ENCODE measurements at regions not wholly inside any gene's neighbourhood (a gene's known extent, or its start where the extent isn't known, plus 50 kb on each side); places are given as distances from the start of the nearest gene placed in this dataset.
"Not testable (repeated sequence)": the region's sequence is repeated elsewhere in the genome, so short reads cannot be mapped to it uniquely, and the experiment has no call there.

DNA sequence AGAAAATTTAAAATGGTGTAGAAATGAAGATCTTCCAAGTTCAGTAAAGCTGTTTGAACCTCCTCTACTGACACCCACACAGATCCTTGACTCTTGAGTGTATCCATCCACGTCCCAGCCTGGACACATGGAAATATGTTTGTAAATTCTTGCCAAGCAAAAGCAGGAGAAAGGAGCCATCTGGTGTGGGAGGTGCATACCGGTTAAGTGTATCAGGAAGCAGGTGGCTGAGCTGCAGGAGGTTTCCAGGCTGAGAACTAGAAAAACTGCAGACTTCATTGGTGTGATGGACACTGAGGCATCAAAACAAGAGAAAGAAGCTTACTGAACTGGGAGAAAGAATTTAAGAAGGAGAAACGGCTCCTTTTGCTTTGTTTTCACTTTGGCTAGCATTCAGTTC, 229.9 kb upstream of the GRIK2 start:
- no peaks in the 10 kb centered on the region for H4K20me1 ChIP-seq (ENCODE audit: insufficient read depth)
- H3F3A ChIP-seq (ENCODE audit: insufficient read depth) = no peaks in the 10 kb centered on the region
- in situ Hi-C loops (cut with MboI) = no loop called here
- H2AFZ ChIP-seq = no peak overlapping the region
- no peaks in the 10 kb centered on the region for H3K27me3 ChIP-seq (replicated peaks; ENCODE audit: insufficient read depth)
- no peaks in the 10 kb centered on the region for H3K9me2 ChIP-seq (ENCODE audit: insufficient read depth)
- H3K4me2 ChIP-seq (ENCODE audit: unreplicated experiment) = no peak overlapping the region
- DNase-seq = no peak
- TF ChIP-seq EZH2phosphoT487 (IDR thresholded peaks at IDR 0.05; ENCODE audit: insufficient read depth, low read depth) (no peak), EZH2 (IDR thresholded peaks at IDR 0.05; ENCODE audit: insufficient read depth, poor library complexity, severe bottlenecking) (no peak)
- H3K9me3 ChIP-seq (ENCODE audit: low read depth) = no peaks in the 10 kb centered on the region
- H3K79me2 ChIP-seq (ENCODE audit: insufficient read depth) = no peaks in the 10 kb centered on the region
- no peak overlapping the region for H3K9ac ChIP-seq
- H3K36me3 ChIP-seq (ENCODE audit: low read depth) = no peaks in the 10 kb centered on the region
- no peak overlapping the region for H3K27ac ChIP-seq
- H3K4me1 ChIP-seq (ENCODE audit: insufficient read depth) = no peaks in the 10 kb centered on the region
- 2 to 3% methylated on average over 3 of the region's 3 CpGs for WGBS, 2 experiments (ENCODE audit: low coverage in 1 of 2, low lambda C conversion rate in 2 of 2, missing lambda C conversion rate in 2 of 2)
- no peak overlapping the region for H3K4me3 ChIP-seq

DNA sequence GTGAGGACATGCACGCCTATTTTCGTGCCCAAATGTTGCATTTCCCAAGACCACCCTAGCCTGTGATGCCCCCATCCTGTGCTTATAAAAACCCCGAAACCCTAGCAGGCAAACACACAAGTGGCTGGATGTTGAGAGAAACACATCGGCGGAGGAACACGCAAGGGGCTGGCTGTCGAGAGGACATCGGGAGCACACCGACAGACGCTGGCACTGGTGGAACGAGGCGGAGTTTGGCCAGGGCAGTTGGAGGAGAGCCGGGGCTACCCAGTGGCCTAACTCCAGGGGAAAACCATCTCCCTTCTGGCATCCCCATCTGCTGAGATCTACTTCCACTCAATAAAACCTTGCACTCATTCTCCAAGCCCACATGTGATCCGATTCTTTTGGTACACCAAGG, 225.9 kb upstream of the GRIK2 start:
- Histone ChIP-seq H3K36me3 (ENCODE audit: low read depth) (no peaks in the 10 kb centered on the region), H3K9me2 (ENCODE audit: insufficient read depth) (no peaks in the 10 kb centered on the region), H3K79me2 (ENCODE audit: insufficient read depth) (no peaks in the 10 kb centered on the region), H3K4me1 (ENCODE audit: insufficient read depth) (no peaks in the 10 kb centered on the region), H3K27me3 (replicated peaks; ENCODE audit: insufficient read depth) (no peaks in the 10 kb centered on the region), H3F3A (ENCODE audit: insufficient read depth) (no peaks in the 10 kb centered on the region), H3K9ac (no peak overlapping the region), H3K27ac (no peak overlapping the region), H3K9me3 (ENCODE audit: low read depth) (no peaks in the 10 kb centered on the region), H3K4me3 (no peak overlapping the region), H3K4me2 (ENCODE audit: unreplicated experiment) (no peak overlapping the region), H4K20me1 (ENCODE audit: insufficient read depth) (no peaks in the 10 kb centered on the region), H2AFZ (no peak overlapping the region)
- DNase-seq = no peak
- no peak for TF ChIP-seq EZH2 (IDR thresholded peaks at IDR 0.05; ENCODE audit: insufficient read depth, poor library complexity, severe bottlenecking)
- TF ChIP-seq EZH2phosphoT487 (IDR thresholded peaks at IDR 0.05; ENCODE audit: insufficient read depth, low read depth) = no peak
- in situ Hi-C loops (cut with MboI) = no loop called here
- 46 to 47% methylated on average over 14 of the region's 14 CpGs for WGBS, 2 experiments (ENCODE audit: low coverage in 1 of 2, low lambda C conversion rate in 2 of 2, missing lambda C conversion rate in 2 of 2)

DNA sequence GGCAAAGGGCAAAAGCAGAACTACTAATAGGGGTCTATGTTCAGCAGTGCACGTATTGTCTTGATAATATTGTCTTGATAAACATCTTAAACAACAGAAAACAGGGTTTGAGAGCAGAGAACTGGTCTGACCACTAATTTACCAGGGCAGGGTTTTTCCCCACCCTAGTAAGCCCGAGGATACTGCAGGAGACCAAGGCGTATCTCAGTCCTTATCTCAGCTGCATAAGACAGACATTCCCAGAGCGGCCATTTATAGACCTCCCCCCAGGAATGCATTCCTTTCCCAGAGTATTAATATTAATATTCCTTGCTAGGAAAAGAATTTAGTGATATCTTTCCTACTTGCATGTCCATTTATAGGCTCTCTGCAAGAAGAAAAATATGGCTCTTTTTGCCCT, 222.5 kb upstream of the GRIK2 start:
- H3K27ac ChIP-seq; H3K9me2 ChIP-seq (ENCODE audit: insufficient read depth); H4K20me1 ChIP-seq (ENCODE audit: insufficient read depth); H3K9ac ChIP-seq; H3K36me3 ChIP-seq (ENCODE audit: low read depth); H3K4me2 ChIP-seq (ENCODE audit: unreplicated experiment); H3K4me1 ChIP-seq (ENCODE audit: insufficient read depth); in situ Hi-C loops (cut with MboI); H3F3A ChIP-seq (ENCODE audit: insufficient read depth); H3K9me3 ChIP-seq (ENCODE audit: low read depth); H3K27me3 ChIP-seq (replicated peaks; ENCODE audit: insufficient read depth); DNase-seq; H3K4me3 ChIP-seq; H3K79me2 ChIP-seq (ENCODE audit: insufficient read depth); H2AFZ ChIP-seq: not testable (repeated sequence)
- WGBS, 2 experiments (ENCODE audit: low coverage in 1 of 2, low lambda C conversion rate in 2 of 2, missing lambda C conversion rate in 2 of 2) = 49 to 64% methylated on average over 4 of the region's 4 CpGs

DNA sequence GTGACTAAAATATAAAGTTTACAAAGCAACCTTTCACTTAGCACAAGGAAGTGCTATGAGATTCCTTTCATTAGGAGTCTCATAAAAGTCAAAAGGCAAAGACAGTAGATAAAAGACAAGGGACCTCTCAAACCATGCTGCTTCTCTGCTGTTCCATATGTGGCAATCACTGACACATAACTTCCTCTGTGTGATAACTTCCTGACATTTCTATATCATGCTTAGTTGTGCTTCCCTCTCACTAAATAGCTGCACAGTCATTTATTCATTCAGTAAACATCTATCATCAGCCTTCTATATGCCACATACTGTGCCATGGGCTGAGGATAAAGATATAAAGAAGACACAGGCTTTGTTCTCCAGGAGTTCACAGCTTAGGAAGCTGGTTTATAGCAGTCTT, 214.8 kb upstream of the GRIK2 start:
- TF ChIP-seq EZH2phosphoT487 (IDR thresholded peaks at IDR 0.05; ENCODE audit: insufficient read depth, low read depth) (no peak), EZH2 (IDR thresholded peaks at IDR 0.05; ENCODE audit: insufficient read depth, poor library complexity, severe bottlenecking) (no peak)
- Histone ChIP-seq H3K36me3 (ENCODE audit: low read depth) (no peaks in the 10 kb centered on the region), H3K27me3 (replicated peaks; ENCODE audit: insufficient read depth) (no peaks in the 10 kb centered on the region), H3K4me3 (no peak overlapping the region), H3K27ac (no peak overlapping the region), H3K9me3 (ENCODE audit: low read depth) (no peaks in the 10 kb centered on the region), H3K4me2 (ENCODE audit: unreplicated experiment) (no peak overlapping the region), H2AFZ (no peak overlapping the region), H3K9me2 (ENCODE audit: insufficient read depth) (no peaks in the 10 kb centered on the region), H4K20me1 (ENCODE audit: insufficient read depth) (no peaks in the 10 kb centered on the region), H3F3A (ENCODE audit: insufficient read depth) (no peaks in the 10 kb centered on the region), H3K9ac (no peak overlapping the region), H3K79me2 (ENCODE audit: insufficient read depth) (no peaks in the 10 kb centered on the region), H3K4me1 (ENCODE audit: insufficient read depth) (no peaks in the 10 kb centered on the region)
- in situ Hi-C loops (cut with MboI) = no loop called here
- DNase-seq = no peak

DNA sequence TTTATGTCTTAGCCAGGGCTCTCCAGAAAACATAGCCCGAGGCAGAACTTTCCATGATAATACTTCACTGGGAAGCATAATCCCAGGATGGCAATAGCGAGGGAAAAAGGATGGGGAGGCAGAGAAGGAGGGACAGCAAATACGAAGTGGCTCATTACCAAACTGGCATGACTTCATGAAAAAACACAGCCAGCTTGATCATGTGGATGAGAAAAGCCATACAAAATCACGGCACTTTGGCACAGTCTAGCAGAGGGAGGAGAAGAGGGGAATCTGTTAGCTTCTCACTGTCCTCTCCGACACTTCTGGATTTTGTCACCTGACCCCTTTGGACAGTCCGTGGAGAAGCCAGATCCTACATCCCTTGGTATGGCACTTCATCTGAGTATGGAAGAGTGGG, 212.5 kb upstream of the GRIK2 start:
- no peaks in the 10 kb centered on the region for H3K27me3 ChIP-seq (replicated peaks; ENCODE audit: insufficient read depth)
- H3K27ac ChIP-seq = no peak overlapping the region
- no peak overlapping the region for H3K4me2 ChIP-seq (ENCODE audit: unreplicated experiment)
- H3K9me3 ChIP-seq (ENCODE audit: low read depth) = no peaks in the 10 kb centered on the region
- H2AFZ ChIP-seq = no peak overlapping the region
- 21 to 29% methylated on average over 6 of the region's 6 CpGs for WGBS, 2 experiments (ENCODE audit: low coverage in 1 of 2, low lambda C conversion rate in 2 of 2, missing lambda C conversion rate in 2 of 2)
- H3F3A ChIP-seq (ENCODE audit: insufficient read depth) = no peaks in the 10 kb centered on the region
- no peaks in the 10 kb centered on the region for H4K20me1 ChIP-seq (ENCODE audit: insufficient read depth)
- no peak for DNase-seq
- H3K4me1 ChIP-seq (ENCODE audit: insufficient read depth) = no peaks in the 10 kb centered on the region
- no peak overlapping the region for H3K9ac ChIP-seq
- TF ChIP-seq EZH2phosphoT487 (IDR thresholded peaks at IDR 0.05; ENCODE audit: insufficient read depth, low read depth) (no peak), EZH2 (IDR thresholded peaks at IDR 0.05; ENCODE audit: insufficient read depth, poor library complexity, severe bottlenecking) (no peak)
- no peaks in the 10 kb centered on the region for H3K79me2 ChIP-seq (ENCODE audit: insufficient read depth)
- no peak overlapping the region for H3K4me3 ChIP-seq
- no peaks in the 10 kb centered on the region for H3K36me3 ChIP-seq (ENCODE audit: low read depth)
- no peaks in the 10 kb centered on the region for H3K9me2 ChIP-seq (ENCODE audit: insufficient read depth)
- in situ Hi-C loops (cut with MboI) = no loop called here

DNA sequence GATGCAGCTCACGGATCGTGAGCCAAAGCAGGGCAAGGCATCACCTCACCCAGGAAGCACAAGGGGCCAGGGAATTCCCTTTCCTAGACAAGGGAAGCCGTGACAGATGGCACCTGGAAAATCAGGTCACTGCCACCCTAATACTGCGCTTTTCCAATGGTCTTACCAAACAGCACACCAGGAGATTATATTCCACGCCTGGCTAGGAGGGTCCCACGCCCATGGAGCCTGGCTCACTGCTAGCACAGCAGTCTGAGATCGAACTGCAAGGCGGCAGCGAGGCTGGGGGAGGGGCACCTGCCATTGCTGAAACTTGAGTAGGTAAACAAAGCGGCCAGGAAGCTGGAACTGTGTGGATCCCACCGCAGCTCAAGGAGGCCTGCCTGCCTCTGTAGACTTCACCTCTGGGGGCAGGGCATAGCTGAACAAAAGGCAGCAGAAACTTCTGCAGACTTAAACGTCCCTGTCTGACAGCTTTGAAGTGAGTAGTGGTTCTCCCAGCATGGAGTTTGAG, 205.2 kb upstream of the GRIK2 start:
- DNase-seq; H3K36me3 ChIP-seq (ENCODE audit: low read depth); H3K79me2 ChIP-seq (ENCODE audit: insufficient read depth); H3K4me2 ChIP-seq (ENCODE audit: unreplicated experiment); H3K4me3 ChIP-seq; H3K9ac ChIP-seq; H3K9me3 ChIP-seq (ENCODE audit: low read depth); H2AFZ ChIP-seq; H3F3A ChIP-seq (ENCODE audit: insufficient read depth); H3K27me3 ChIP-seq (replicated peaks; ENCODE audit: insufficient read depth); H3K9me2 ChIP-seq (ENCODE audit: insufficient read depth); in situ Hi-C loops (cut with MboI); H3K4me1 ChIP-seq (ENCODE audit: insufficient read depth); H3K27ac ChIP-seq; H4K20me1 ChIP-seq (ENCODE audit: insufficient read depth): not testable (repeated sequence)
- 38 to 43% methylated on average over 12 of the region's 12 CpGs for WGBS, 2 experiments (ENCODE audit: low coverage in 1 of 2, low lambda C conversion rate in 2 of 2, missing lambda C conversion rate in 2 of 2)

Data from GM23248 (cell line).